SU-DHL-6 (cell line): ENCODE measurements at regions not wholly inside any gene's neighbourhood (a gene's known extent, or its start where the extent isn't known, plus 50 kb on each side); places are given as distances from the start of the nearest gene placed in this dataset.

Experiments
- CTCF ChIP-seq: fragments of 200-600 bp; sonication (generic); IDR thresholded peaks from one replicate; pipeline ENCODE4 v1.5.1; 2017; ENCODE audit warnings: antibody characterized with exemption, mild to moderate bottlenecking, low read length, moderate library complexity; ENCODE audit not compliant: insufficient read depth, poor library complexity, severe bottlenecking
- EZH2phosphoT487 ChIP-seq: fragments of 200-600 bp; sonication (generic), shearing (Covaris generic); conservative IDR thresholded peaks from 2 replicates; pipeline ENCODE4 v1.6.1; 2018; ENCODE audit warnings: mild to moderate bottlenecking, antibody characterized with exemption, low read length, moderate library complexity, mixed read lengths

- TF ChIP-seq CTCF (no peak), EZH2phosphoT487 (no peak)
Observed at GRCh38 chr10:7025296-7025695, 385.5 kb downstream of the SFMBT2 start.
